ENCODE measurements at regions not wholly inside any gene's neighbourhood (a gene's known extent, or its start where the extent isn't known, plus 50 kb on each side); places are given as distances from the start of the nearest gene placed in this dataset.

- no peak overlapping the region for H3K4me3 ChIP-seq
- no peak overlapping the region for H3K27ac ChIP-seq
- H3K27me3 ChIP-seq, result peaks cover 0 to 81% (median 58%) of the 10 kb centered on the region in 7 donors
- H3K4me1 ChIP-seq, result no peaks in the 10 kb centered on the region
- no peak for DNase-seq
- no peak for TF ChIP-seq CTCF (IDR thresholded peaks at IDR 0.05)
- WGBS, 2 donors, result 81 to 82% methylated on average over 3 of the region's 3 CpGs
- ATAC-seq, result no peak
- no peaks in the 10 kb centered on the region for H3K36me3 ChIP-seq
- H3K9me3 ChIP-seq, result no peaks in the 10 kb centered on the region
- intact Hi-C loops (cut with DNase I), result no loop called here
Observed at GRCh38 chr20:51119914-51120313, 97.0 kb upstream of the KCNG1 start.

- no peak overlapping the region for H3K27ac ChIP-seq
- intact Hi-C loops (cut with DNase I), result no loop called here
- TF ChIP-seq CTCF (IDR thresholded peaks at IDR 0.05), result no peak
- ATAC-seq, result no peak
- H3K4me3 ChIP-seq, result no peak overlapping the region
- H3K9me3 ChIP-seq, result no peaks in the 10 kb centered on the region
- H3K4me1 ChIP-seq, result no peaks in the 10 kb centered on the region
- DNase-seq, result no peak
- WGBS, 2 donors, result 87 to 89% methylated on average over 8 of the region's 8 CpGs
- H3K27me3 ChIP-seq, result peaks cover 0 to 81% (median 59%) of the 10 kb centered on the region in 7 donors
- H3K36me3 ChIP-seq, result no peaks in the 10 kb centered on the region
Observed at GRCh38 chr20:51118985-51119527, 96.1 kb upstream of the KCNG1 start.

GRCh38 chr20:51118216-51118615 lies 95.3 kb upstream of the KCNG1 start:
- Histone ChIP-seq H3K9me3 (no peaks in the 10 kb centered on the region), H3K36me3 (no peaks in the 10 kb centered on the region), H3K27ac (no peak overlapping the region), H3K27me3 (peaks cover 0 to 76% (median 56%) of the 10 kb centered on the region in 7 donors), H3K4me3 (no peak overlapping the region), H3K4me1 (no peaks in the 10 kb centered on the region)
- 76 to 85% methylated on average over 2 of the region's 2 CpGs for WGBS, 2 donors
- no peak for DNase-seq
- ATAC-seq, result no peak
- intact Hi-C loops (cut with DNase I), result no loop called here
- no peak for TF ChIP-seq CTCF (IDR thresholded peaks at IDR 0.05)

- no peak overlapping the region for H3K27ac ChIP-seq
- no peak for TF ChIP-seq CTCF (IDR thresholded peaks at IDR 0.05)
- no peaks in the 10 kb centered on the region for H3K9me3 ChIP-seq
- H3K27me3 ChIP-seq, result peaks cover 0 to 75% (median 56%) of the 10 kb centered on the region in 7 donors
- DNase-seq (no peak), ATAC-seq (no peak)
- H3K4me3 ChIP-seq, result no peak overlapping the region
- no peaks in the 10 kb centered on the region for H3K36me3 ChIP-seq
- no peaks in the 10 kb centered on the region for H3K4me1 ChIP-seq
- intact Hi-C loops (cut with DNase I), result no loop called here
- 65 to 66% methylated on average over 9 of the region's 9 CpGs for whole genome bisulfite sequencing, 2 donors
Observed at GRCh38 chr20:51116765-51117686, 94.1 kb upstream of the KCNG1 start.

Data from heart right ventricle (tissue), 16 donors.